ENCODE measurements at regions not wholly inside any gene's neighbourhood (a gene's known extent, or its start where the extent isn't known, plus 50 kb on each side); places are given as distances from the start of the nearest gene placed in this dataset.
A peak's percentile ranks its signal among the peaks of the same experiment; 100 is the strongest.

DNA sequence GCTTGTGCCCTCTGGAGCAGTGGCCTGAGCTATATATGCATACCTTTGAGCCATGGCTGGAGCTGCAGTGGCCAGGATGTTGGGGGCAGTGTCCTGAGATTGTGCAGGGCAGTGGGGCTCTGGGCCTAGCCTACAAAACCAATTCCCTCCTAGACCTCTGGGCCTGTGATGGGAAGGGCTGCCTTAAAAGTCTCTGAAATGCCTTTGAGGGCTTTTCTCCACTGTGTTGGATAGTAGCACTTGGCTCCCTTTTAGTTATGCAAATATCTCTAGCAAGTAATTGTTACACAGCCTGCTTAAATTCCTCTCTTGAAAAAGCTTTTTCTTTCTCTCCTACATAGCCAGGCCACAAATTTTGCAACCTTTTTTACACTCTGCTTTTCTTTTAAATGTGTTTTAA, 426.4 kb downstream of the ACTR3B start:
- Mint-ChIP-seq H3K4me3 (no peak overlapping the region), H3K36me3 (ENCODE audit: low read depth) (no peaks in the 10 kb centered on the region), H3K9me3 (no peaks in the 10 kb centered on the region), H3K27ac (ENCODE audit: unreplicated experiment) (no peak overlapping the region), H3K4me1 (no peaks in the 10 kb centered on the region), H3K27me3 (ENCODE audit: low read depth) (no peaks in the 10 kb centered on the region)
- TF ChIP-seq, protein P1, sequence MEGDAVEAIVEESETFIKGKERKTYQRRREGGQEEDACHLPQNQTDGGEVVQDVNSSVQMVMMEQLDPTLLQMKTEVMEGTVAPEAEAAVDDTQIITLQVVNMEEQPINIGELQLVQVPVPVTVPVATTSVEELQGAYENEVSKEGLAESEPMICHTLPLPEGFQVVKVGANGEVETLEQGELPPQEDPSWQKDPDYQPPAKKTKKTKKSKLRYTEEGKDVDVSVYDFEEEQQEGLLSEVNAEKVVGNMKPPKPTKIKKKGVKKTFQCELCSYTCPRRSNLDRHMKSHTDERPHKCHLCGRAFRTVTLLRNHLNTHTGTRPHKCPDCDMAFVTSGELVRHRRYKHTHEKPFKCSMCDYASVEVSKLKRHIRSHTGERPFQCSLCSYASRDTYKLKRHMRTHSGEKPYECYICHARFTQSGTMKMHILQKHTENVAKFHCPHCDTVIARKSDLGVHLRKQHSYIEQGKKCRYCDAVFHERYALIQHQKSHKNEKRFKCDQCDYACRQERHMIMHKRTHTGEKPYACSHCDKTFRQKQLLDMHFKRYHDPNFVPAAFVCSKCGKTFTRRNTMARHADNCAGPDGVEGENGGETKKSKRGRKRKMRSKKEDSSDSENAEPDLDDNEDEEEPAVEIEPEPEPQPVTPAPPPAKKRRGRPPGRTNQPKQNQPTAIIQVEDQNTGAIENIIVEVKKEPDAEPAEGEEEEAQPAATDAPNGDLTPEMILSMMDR (conservative IDR thresholded peaks at IDR 0.05) = no peak
- no peak for DNase-seq (ENCODE audit: low read depth, low spot score)

DNA sequence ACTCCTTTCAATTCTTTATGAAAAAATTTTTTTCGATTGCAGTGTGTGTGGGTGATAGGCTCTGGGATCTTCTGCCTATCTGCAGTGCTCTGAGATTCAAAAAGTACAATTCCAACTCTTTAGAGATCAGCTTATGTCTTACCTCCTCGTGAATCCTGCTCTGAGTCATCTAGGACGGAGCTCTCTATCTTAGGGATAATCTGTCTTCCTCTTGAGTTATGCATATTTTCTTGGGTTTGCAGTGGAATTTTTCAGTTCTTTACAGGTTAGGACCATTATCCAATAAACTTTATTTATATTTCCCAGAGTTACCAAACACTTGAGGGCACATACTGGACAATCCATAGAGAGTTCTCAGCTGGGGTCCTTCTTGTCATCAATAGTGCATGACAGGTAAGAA, 428.6 kb downstream of the ACTR3B start:
- Mint-ChIP-seq H3K36me3 (ENCODE audit: low read depth) (no peaks in the 10 kb centered on the region), H3K4me3 (no peak overlapping the region), H3K27ac (ENCODE audit: unreplicated experiment) (no peak overlapping the region), H3K9me3 (no peaks in the 10 kb centered on the region), H3K4me1 (no peaks in the 10 kb centered on the region), H3K27me3 (ENCODE audit: low read depth) (no peaks in the 10 kb centered on the region)
- no peak for DNase-seq (ENCODE audit: low read depth, low spot score)
- TF ChIP-seq, protein P1 (conservative IDR thresholded peaks at IDR 0.05) = no peak

DNA sequence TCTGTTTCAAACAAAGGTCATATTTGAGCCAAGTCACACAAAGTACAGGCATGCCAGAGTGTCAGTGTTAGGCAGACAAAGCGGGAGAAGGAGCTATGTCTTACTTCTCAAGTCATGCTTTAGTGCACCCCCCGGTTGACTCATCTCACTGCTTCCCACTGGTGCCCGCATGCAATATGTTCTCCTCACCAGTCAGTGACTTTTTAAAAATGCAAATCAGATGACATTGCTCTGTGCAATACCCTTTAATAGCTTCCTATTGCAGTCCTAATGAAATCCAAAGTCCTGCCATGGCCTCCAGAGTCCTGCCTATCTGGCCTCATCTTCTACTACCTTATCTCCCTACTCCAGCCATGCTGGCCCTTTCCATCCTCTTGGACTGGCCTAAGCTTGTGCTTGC, 429.1 kb downstream of the ACTR3B start:
- no peak for DNase-seq (ENCODE audit: low read depth, low spot score)
- Mint-ChIP-seq H3K27me3 (ENCODE audit: low read depth) (no peaks in the 10 kb centered on the region), H3K27ac (ENCODE audit: unreplicated experiment) (no peak overlapping the region), H3K4me3 (no peak overlapping the region), H3K9me3 (no peaks in the 10 kb centered on the region), H3K4me1 (no peaks in the 10 kb centered on the region), H3K36me3 (ENCODE audit: low read depth) (no peaks in the 10 kb centered on the region)
- TF ChIP-seq, protein P1 (conservative IDR thresholded peaks at IDR 0.05) = no peak

DNA sequence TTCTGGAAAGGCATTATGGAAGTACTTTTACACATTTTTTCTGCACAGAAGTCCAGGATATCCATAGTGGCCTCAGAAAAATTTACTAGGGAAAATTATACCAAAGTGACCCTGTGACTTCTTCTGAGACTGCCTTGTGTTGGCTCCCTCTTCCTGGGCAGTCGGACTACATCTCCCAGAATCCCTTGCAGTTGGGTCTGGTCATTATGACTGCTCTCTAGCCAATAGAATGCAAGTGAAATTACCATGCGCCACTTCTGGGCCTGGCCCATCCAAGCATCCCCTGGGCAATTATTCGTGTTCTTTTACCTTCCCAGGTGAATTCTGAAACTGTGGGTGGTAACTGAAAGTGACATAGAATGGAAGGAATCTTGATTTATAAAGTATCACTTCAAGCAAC, 430.9 kb downstream of the ACTR3B start:
- no peak overlapping the region for H3K27ac Mint-ChIP-seq (ENCODE audit: unreplicated experiment)
- no peaks in the 10 kb centered on the region for H3K36me3 Mint-ChIP-seq (ENCODE audit: low read depth)
- no peak overlapping the region for H3K4me3 Mint-ChIP-seq
- TF ChIP-seq, protein P1 (conservative IDR thresholded peaks at IDR 0.05) = no peak
- H3K27me3 Mint-ChIP-seq (ENCODE audit: low read depth) = no peaks in the 10 kb centered on the region
- H3K9me3 Mint-ChIP-seq = peaks cover 2% of the 10 kb centered on the region
- DNase-seq (ENCODE audit: low read depth, low spot score) = no peak
- H3K4me1 Mint-ChIP-seq = no peaks in the 10 kb centered on the region

DNA sequence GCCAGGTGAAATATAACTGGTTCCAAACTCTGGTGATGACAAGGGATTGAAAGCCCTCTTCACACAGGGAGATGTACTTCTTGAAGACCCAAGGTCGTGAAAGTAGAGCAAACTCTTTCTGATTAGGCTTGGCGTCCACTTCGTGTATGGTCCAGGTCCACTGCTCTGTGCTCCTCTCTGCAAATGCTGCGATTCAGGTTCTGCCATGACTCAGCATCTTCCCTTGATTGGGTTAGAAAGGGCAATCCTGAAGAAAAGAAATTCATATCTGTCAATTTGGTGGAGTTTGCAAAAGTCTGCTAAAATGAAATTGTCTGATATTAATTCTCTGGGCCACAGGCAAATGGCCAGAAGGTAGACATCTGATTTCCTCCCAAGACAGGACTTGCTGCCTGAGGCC, 431.4 kb downstream of the ACTR3B start:
- no peak for DNase-seq (ENCODE audit: low read depth, low spot score)
- no peaks in the 10 kb centered on the region for H3K36me3 Mint-ChIP-seq (ENCODE audit: low read depth)
- no peaks in the 10 kb centered on the region for H3K4me1 Mint-ChIP-seq
- peaks cover 2% of the 10 kb centered on the region for H3K9me3 Mint-ChIP-seq
- H3K4me3 Mint-ChIP-seq = no peak overlapping the region
- no peak overlapping the region for H3K27ac Mint-ChIP-seq (ENCODE audit: unreplicated experiment)
- TF ChIP-seq, protein P1 (conservative IDR thresholded peaks at IDR 0.05) = no peak
- no peaks in the 10 kb centered on the region for H3K27me3 Mint-ChIP-seq (ENCODE audit: low read depth)

DNA sequence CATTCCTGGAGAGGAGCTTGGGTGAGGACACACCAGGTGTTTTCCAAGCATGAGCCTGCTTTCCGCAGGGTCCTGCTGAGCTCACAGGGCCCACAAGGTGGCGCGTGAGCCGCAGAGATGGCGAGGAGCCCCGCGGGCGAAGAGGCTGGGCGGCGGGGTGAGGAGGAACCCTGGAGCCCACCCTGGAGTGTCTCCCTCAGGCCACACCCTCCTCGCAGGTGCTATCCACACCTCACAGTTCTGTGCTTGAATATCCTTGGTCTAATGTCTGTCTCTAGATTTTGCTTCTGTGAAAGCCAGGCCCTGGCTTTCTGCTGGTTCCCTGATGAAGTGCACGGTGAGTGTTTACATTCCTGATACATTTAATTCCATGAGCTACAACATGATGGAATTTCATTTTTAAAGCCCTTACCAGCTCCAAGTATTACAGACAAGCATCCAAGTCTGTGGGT, 433.6 kb downstream of the ACTR3B start:
- Mint-ChIP-seq H3K27me3 (ENCODE audit: low read depth) (no peaks in the 10 kb centered on the region), H3K36me3 (ENCODE audit: low read depth) (no peaks in the 10 kb centered on the region), H3K4me1 (no peaks in the 10 kb centered on the region), H3K27ac (ENCODE audit: unreplicated experiment) (no peak overlapping the region), H3K9me3 (peaks cover 5% of the 10 kb centered on the region), H3K4me3 (no peak overlapping the region)
- peak; percentile 42 for DNase-seq (ENCODE audit: low read depth, low spot score)
- TF ChIP-seq, protein P1 (conservative IDR thresholded peaks at IDR 0.05) = peak; percentile 67
